Natural killer cell (primary cell): ENCODE measurements at regions not wholly inside any gene's neighbourhood (a gene's known extent, or its start where the extent isn't known, plus 50 kb on each side); places are given as distances from the start of the nearest gene placed in this dataset.

ENCODE experiments used
- ATAC-seq, 3 donors: fragments of 150-1000 bp in 2 of 3; fragments of 200-7000 bp in 1 of 3; cut with Tn5 transposase; 1 replicate in 1 of 3; 2 replicates in 2 of 3; pipeline ENCODE4 v1.10.0; 2021; ENCODE audit warnings: mild to moderate bottlenecking in 2 of 3, moderate library complexity in 2 of 3
- DNase-seq, 2 donors: peaks; one replicate each; pipeline versions ENCODE4 v3.0.0 to v3.0.0-alpha.2; 2013 to 2021; ENCODE audit warnings: mixed read lengths in 1 of 2
- H3K27ac ChIP-seq: one replicate; pipeline ENCODE4 v1.5.1; 2013; ENCODE audit warnings: mild to moderate bottlenecking, low read length
- H3K27me3 ChIP-seq: one replicate; pipeline ENCODE4 v1.6.1; 2013; ENCODE audit warnings: low read length; ENCODE audit not compliant: control insufficient read depth, insufficient read depth
- H3K36me3 ChIP-seq: one replicate; pipeline ENCODE4 v1.6.1; 2013; ENCODE audit warnings: low read length; ENCODE audit not compliant: control insufficient read depth, insufficient read depth
- H3K4me1 ChIP-seq: one replicate; pipeline ENCODE4 v1.6.1; 2013; ENCODE audit warnings: low read length; ENCODE audit not compliant: control insufficient read depth, insufficient read depth
- H3K4me3 ChIP-seq: one replicate; pipeline ENCODE4 v1.5.1; 2013; ENCODE audit warnings: low read length
- H3K9me3 ChIP-seq: one replicate; pipeline ENCODE4 v1.6.1; 2013; ENCODE audit warnings: low read length; ENCODE audit not compliant: control insufficient read depth, insufficient read depth
- H3K27ac Mint-ChIP-seq, 2 donors: one replicate each; pipeline ENCODE4 v1.8.0; 2022; ENCODE audit warnings: mild to moderate bottlenecking in 2 of 2, mixed read lengths in 2 of 2, moderate library complexity in 1 of 2
- H3K27me3 Mint-ChIP-seq, 2 donors: one replicate each; pipeline ENCODE4 v1.8.0; 2022; ENCODE audit warnings: low read depth in 2 of 2, mixed read lengths in 2 of 2
- H3K36me3 Mint-ChIP-seq: one replicate; pipeline ENCODE4 v1.8.0; 2022; ENCODE audit warnings: mixed read lengths
- H3K4me1 Mint-ChIP-seq, 2 donors: one replicate each; pipeline ENCODE4 v1.8.0; 2022; ENCODE audit warnings: mixed read lengths in 2 of 2
- H3K4me3 Mint-ChIP-seq: one replicate; pipeline ENCODE4 v1.8.0; 2022; ENCODE audit warnings: mild to moderate bottlenecking, moderate library complexity, mixed read lengths
- H3K9me3 Mint-ChIP-seq, 2 donors: one replicate each; pipeline ENCODE4 v1.8.0; 2022; ENCODE audit warnings: mixed read lengths in 2 of 2
- WGBS: methylation state at CpG from one replicate; pipeline ENCODE4 v1.1.7; 2013; ENCODE audit warnings: missing lambda C conversion rate; ENCODE audit not compliant: insufficient coverage; 5-methylcytosine and 5-hydroxymethylcytosine counted together
- intact Hi-C: fragments of 100-400 bp; cut with micrococcal nuclease; formaldehyde crosslinking; loops from one replicate; pipeline ENCODE4 v1.14.2; 2022
- TF ChIP-seq, protein P1 (sequence below): fragments of 200-600 bp; IDR thresholded peaks from one replicate; pipeline ENCODE4 v1.8.0; 2022; ENCODE audit warnings: antibody characterized with exemption

DNA sequence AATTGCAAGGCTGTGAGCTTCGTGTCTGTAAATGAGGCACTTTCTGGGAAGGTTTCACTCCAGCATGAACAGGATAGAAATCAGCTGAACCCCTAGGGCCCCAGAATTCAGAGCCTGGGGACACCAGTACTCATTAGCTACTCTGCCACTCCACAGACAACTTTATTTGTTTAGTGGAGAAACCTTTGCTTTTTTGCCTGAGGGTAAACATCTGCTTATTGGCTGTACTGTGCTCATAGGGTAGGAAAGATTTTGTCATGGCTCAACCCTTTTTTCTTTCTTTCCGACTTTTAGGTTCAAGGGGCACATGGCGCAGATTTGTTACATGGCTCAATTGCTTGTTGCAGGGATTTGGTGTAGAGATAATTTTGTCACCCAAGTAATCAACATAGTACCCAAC is 138.4 kb upstream of the BACE2 start:
- Mint-ChIP-seq H3K36me3 (no peaks in the 10 kb centered on the region), H3K27me3 (peaks cover 15 to 32% of the 10 kb centered on the region in 2 donors), H3K27ac (no peak overlapping the region), H3K4me3 (no peak overlapping the region), H3K4me1 (no peaks in the 10 kb centered on the region), H3K9me3 (no peaks in the 10 kb centered on the region)
- intact Hi-C loops: no loop called here
- Histone ChIP-seq H3K4me3 (no peak overlapping the region), H3K4me1 (no peaks in the 10 kb centered on the region), H3K36me3 (no peaks in the 10 kb centered on the region), H3K27ac (no peak overlapping the region), H3K9me3 (no peaks in the 10 kb centered on the region), H3K27me3 (no peaks in the 10 kb centered on the region)
- TF ChIP-seq, protein P1, sequence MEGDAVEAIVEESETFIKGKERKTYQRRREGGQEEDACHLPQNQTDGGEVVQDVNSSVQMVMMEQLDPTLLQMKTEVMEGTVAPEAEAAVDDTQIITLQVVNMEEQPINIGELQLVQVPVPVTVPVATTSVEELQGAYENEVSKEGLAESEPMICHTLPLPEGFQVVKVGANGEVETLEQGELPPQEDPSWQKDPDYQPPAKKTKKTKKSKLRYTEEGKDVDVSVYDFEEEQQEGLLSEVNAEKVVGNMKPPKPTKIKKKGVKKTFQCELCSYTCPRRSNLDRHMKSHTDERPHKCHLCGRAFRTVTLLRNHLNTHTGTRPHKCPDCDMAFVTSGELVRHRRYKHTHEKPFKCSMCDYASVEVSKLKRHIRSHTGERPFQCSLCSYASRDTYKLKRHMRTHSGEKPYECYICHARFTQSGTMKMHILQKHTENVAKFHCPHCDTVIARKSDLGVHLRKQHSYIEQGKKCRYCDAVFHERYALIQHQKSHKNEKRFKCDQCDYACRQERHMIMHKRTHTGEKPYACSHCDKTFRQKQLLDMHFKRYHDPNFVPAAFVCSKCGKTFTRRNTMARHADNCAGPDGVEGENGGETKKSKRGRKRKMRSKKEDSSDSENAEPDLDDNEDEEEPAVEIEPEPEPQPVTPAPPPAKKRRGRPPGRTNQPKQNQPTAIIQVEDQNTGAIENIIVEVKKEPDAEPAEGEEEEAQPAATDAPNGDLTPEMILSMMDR: no peak
- ATAC-seq (no peak), DNase-seq (no peak)
- 64% methylated on average over 1 of the region's 3 CpGs for WGBS

DNA sequence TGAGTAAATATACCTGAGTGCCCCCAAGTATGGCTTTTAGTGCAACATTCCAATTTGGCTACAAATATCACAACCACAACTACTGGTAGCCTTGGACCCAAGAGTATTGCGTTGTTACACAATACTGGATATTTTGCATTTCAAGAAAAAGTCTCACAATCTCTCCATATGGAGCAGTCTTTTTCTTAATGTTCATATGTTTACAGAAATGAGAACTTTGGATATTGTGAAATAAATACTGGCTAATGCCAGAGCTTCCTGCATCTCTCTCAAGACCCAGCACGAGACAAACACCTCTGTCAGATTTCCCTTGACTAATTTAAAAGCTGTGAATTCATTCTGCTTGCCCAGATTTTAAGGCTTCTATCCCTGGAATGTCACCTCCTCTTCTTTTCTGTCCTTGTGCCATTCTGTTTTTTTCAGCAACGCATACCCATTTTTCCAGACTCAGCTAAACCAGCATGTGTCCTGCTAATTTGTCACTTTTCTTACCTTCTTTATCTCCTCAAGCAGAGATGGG is 136.2 kb upstream of the BACE2 start:
- DNase-seq (no peak), ATAC-seq (no peak)
- Mint-ChIP-seq H3K4me1 (no peaks in the 10 kb centered on the region), H3K9me3 (no peaks in the 10 kb centered on the region), H3K27me3 (peaks cover 13 to 32% of the 10 kb centered on the region in 2 donors), H3K27ac (no peak overlapping the region), H3K36me3 (no peaks in the 10 kb centered on the region), H3K4me3 (no peak overlapping the region)
- no peaks in the 10 kb centered on the region for H3K27me3 ChIP-seq
- no peaks in the 10 kb centered on the region for H3K4me1 ChIP-seq
- TF ChIP-seq, protein P1: no peak
- intact Hi-C loops: no loop called here
- no peaks in the 10 kb centered on the region for H3K36me3 ChIP-seq
- H3K27ac ChIP-seq: no peak overlapping the region
- no peaks in the 10 kb centered on the region for H3K9me3 ChIP-seq
- H3K4me3 ChIP-seq: no peak overlapping the region
- 80% methylated on average over 3 of the region's 3 CpGs for WGBS

DNA sequence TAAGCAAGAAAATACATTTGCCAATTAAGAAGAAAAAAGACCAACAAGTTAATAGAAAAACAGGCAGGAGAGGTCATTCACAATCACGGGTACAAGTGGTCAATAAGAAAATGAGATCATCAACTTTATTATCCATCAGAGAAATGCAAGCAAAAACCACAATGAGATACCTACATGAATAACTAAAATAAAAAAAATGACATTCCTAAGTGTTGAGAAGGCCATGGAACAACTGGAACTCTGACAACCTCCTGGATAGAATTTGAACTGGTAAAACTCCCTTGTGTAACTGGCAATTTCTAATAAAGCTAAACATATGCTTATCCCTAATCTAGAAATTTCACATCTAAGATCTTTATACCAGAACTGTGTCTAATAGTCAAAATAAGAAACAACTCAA is 135.4 kb upstream of the BACE2 start:
- no peaks in the 10 kb centered on the region for H3K36me3 ChIP-seq
- H3K27me3 ChIP-seq: no peaks in the 10 kb centered on the region
- 75% methylated on average over 1 of the region's 1 CpG for WGBS
- H3K27ac ChIP-seq: no peak overlapping the region
- Mint-ChIP-seq H3K27ac (no peak overlapping the region), H3K4me3 (no peak overlapping the region), H3K4me1 (no peaks in the 10 kb centered on the region), H3K36me3 (no peaks in the 10 kb centered on the region), H3K27me3 (peaks cover 10 to 32% of the 10 kb centered on the region in 2 donors), H3K9me3 (no peaks in the 10 kb centered on the region)
- DNase-seq: no peak
- ATAC-seq: no peak
- no peaks in the 10 kb centered on the region for H3K4me1 ChIP-seq
- intact Hi-C loops: no loop called here
- no peaks in the 10 kb centered on the region for H3K9me3 ChIP-seq
- no peak overlapping the region for H3K4me3 ChIP-seq
- TF ChIP-seq, protein P1: no peak

DNA sequence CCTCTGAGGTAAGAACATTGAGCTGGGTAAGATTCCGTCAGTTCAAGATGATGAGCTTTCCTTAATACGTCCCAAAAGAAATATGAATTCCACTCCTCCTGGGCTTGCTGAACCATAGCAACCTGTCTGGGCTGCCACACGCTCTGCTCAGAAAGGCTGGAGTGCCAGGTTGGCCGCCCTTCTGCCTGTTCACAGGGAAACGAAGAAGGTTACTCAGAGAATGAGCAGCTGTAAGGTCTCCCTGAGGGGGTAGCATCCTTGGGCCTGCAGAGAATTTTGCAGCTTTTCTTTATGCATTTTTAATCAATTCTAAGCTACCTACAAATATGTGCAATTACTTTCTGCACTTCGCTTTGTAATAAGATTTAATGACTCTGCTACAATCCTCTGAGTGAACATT is 130.7 kb upstream of the BACE2 start:
- intact Hi-C loops: no loop called here
- Histone ChIP-seq H3K27me3 (no peaks in the 10 kb centered on the region), H3K27ac (no peak overlapping the region), H3K4me3 (no peak overlapping the region), H3K4me1 (no peaks in the 10 kb centered on the region), H3K9me3 (no peaks in the 10 kb centered on the region), H3K36me3 (no peaks in the 10 kb centered on the region)
- ATAC-seq (no peak), DNase-seq (no peak)
- Mint-ChIP-seq H3K36me3 (no peaks in the 10 kb centered on the region), H3K4me3 (no peak overlapping the region), H3K4me1 (no peaks in the 10 kb centered on the region), H3K9me3 (no peaks in the 10 kb centered on the region), H3K27ac (no peak overlapping the region), H3K27me3 (peaks cover 3 to 17% of the 10 kb centered on the region in 2 donors)
- TF ChIP-seq, protein P1: no peak
- WGBS: 87% methylated on average over 5 of the region's 6 CpGs
